NCI-H2196 treated with DMSO at 0.1 percent for 48 hours (cell line): ENCODE measurements at regions not wholly inside any gene's neighbourhood (a gene's known extent, or its start where the extent isn't known, plus 50 kb on each side); places are given as distances from the start of the nearest gene placed in this dataset.
"Not testable (repeated sequence)": the region's sequence is repeated elsewhere in the genome, so short reads cannot be mapped to it uniquely, and the experiment has no call there.

Source experiments
- DNase-seq: peaks from one replicate; lab custom pipeline; 2025; ENCODE audit not compliant: unreplicated experiment; lab: John Stamatoyannopoulos, UW

GRCh38 chr1:146521804-146522203 lies 293.0 kb upstream of the NOTCH2NLA start:
- not testable (repeated sequence) for DNase-seq

- not testable (repeated sequence) for DNase-seq
Observed at GRCh38 chr1:146513754-146514153, 284.9 kb upstream of the NOTCH2NLA start.

GRCh38 chr1:146511047-146511777 lies 282.4 kb upstream of the NOTCH2NLA start:
- DNase-seq, result not testable (repeated sequence)

- not testable (repeated sequence) for DNase-seq
Observed at GRCh38 chr1:146510248-146510983, 281.6 kb upstream of the NOTCH2NLA start.

GRCh38 chr1:146504121-146504520 lies 275.3 kb upstream of the NOTCH2NLA start:
- DNase-seq, result not testable (repeated sequence)

GRCh38 chr1:146487555-146487954 lies 258.7 kb upstream of the NOTCH2NLA start:
- not testable (repeated sequence) for DNase-seq

GRCh38 chr1:146487155-146487554 lies 258.3 kb upstream of the NOTCH2NLA start:
- not testable (repeated sequence) for DNase-seq

DNA sequence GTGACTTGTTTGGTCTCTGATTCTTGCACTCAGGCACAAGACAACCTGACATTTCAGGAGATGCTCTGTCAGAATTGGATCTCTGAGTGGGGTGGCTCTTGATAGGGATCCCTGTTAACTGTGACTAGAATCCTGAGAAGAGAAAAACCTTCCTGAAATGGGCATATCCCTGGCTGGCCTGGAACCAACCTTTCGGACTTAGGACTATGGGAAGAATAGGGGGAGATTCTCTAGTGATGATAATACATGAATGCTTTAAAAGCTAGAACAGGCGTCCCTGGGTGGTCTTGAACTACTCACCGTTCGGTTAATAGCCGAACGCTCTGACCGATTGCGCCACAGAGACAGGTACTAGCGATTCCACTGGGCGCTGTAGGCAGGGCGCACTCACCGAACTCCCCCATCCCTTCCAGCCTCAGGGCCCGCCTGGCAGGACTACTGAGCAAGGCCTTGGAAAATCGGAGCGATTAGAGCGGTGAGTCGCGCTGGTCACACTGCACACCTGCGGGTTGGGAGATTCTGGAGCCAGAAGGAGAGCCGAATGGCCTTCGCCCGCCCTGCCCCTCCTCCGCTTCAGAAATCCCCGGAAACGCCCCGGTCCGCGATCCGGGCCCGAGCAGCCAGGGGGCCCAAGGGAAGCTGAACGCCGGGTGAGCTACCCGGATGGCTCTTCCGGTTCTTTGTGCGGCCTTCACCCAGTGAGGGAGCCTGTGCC lies 257.6 kb upstream of the NOTCH2NLA start:
- not testable (repeated sequence) for DNase-seq

GRCh38 chr1:146484195-146484594 lies 255.4 kb upstream of the NOTCH2NLA start:
- DNase-seq, result not testable (repeated sequence)

GRCh38 chr1:146479188-146479587 lies 250.4 kb upstream of the NOTCH2NLA start:
- DNase-seq, result not testable (repeated sequence)

- DNase-seq, result not testable (repeated sequence)
Observed at GRCh38 chr1:146478125-146478720, 249.4 kb upstream of the NOTCH2NLA start.

GRCh38 chr1:146475086-146475485 lies 246.3 kb upstream of the NOTCH2NLA start:
- DNase-seq, result not testable (repeated sequence)

DNA sequence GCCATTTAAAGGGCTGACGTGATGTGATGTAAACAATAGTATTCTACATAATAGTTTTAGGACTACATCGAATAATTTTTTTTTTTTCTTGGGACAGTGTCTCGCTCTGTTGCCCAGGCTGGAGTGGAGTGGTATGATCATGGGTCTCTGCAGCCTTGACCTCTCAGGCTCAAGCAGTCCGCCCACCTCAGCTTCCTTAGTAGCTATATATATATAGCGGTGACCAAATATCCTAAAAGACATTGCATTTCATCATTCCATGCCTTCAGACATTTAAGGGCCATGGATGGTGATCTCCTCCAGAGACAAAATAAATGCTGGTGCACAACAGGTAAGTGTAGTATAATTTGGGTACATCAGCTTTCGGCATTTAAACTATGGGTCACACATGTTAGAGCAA lies 245.4 kb upstream of the NOTCH2NLA start:
- DNase-seq, result not testable (repeated sequence)

DNA sequence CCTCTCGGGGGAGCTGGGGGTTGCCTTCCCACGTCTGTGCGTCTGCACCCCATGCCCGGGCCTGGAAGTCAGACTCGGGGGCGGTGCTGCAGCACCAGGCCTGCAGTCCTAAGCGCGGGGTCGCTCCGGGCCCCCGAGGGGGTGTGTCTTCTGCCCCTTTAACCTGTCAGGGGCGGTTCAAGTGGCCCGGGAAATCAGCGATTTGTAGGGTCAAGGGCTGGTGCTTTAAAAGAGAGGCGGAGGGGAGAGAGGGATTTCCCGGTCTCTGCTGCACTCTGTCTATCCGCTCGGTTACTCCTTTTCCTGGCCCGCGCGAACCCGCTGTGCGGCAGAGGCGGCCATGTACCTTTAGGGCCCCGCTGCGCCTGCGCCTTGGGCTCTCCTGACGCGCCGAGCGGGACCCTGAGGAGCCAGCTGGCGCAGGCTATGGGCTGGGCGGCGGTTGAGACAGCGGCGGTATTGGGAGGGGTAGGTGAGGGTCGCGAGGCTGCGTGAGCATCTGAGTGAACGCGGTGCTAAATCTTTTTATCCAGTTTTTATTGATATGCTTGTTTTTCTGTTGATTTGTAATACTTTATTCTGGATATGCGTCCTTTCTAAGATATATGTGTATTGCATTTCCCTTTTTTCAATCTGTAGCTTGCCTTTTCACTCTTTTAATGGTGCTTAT lies 243.5 kb upstream of the NOTCH2NLA start:
- DNase-seq, result not testable (repeated sequence)

DNA sequence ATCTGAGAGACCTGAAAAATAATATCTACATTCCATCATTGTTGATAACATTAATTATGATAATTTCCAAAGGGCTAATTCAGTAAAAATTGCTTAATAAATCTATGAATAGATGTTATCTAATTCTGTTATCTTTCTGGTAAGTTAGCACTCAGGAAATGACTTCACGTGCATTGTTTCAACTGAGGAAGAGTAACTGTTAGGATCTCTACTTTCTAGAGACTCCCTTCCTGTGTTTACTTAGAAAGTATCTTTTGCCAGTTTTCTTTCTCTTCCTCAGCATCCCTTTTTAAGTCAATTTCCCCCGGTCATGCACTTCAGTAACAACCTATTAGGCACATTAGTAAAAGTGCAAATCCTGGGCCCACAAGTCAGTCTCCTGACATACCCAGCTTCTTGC lies 231.1 kb upstream of the NOTCH2NLA start:
- not testable (repeated sequence) for DNase-seq

- not testable (repeated sequence) for DNase-seq
Observed at GRCh38 chr1:146459308-146459707, 230.5 kb upstream of the NOTCH2NLA start.

DNA sequence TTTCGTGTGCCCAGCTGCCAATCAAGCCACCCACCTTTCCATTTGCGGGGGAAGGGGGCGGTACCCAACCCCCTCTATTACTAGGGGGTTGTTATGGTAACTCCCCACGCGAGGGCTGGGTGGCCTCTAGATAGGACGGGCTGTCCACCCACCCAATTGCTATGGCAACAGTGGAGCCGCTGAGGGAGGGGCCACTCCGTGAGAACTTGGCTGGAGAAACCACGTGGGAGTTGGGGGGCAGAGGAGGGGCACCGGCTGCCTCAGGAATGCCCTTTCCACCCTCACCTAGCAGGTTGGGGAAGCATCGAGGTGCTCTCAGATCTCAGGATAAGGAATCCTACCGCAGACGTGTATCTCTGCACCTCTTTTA lies 220.0 kb upstream of the NOTCH2NLA start:
- not testable (repeated sequence) for DNase-seq

DNA sequence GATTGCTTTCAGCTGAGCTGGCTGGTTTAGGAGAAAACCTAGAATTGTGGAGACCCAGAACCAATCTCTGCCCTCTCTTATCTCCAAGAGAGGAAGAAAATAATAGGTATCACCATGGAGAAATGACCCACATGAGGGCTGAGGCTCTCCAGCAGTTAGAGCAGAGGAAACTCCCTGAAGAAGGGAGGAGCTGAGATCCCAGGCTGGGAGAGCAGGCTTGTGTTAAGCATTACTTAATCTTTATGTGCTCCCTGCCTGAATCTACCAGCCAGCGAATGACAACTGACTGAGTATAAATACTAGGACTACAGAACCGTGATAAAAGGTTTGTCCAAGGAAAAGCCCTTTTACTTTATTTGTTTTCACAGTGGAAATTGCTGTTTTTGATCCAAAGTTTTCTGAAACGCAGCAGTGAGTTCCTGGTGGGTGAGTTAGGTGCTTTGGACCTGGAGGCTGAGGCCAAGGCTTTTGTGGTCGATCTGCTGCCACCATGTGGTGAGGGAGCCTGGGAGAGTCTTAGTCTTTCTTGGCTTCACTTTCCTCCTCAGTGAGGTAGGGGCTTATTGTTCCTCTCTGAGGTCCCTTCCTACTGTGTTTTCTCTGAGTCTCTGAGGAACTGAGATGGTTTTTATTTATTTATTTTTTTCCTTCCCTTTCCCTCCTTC lies 219.5 kb upstream of the NOTCH2NLA start:
- not testable (repeated sequence) for DNase-seq

GRCh38 chr1:146443871-146444222 lies 215.0 kb upstream of the NOTCH2NLA start:
- DNase-seq, result not testable (repeated sequence)
